GM13976 (cell line): ENCODE measurements at regions not wholly inside any gene's neighbourhood (a gene's known extent, or its start where the extent isn't known, plus 50 kb on each side); places are given as distances from the start of the nearest gene placed in this dataset.

ENCODE experiments used
- DNase-seq: peaks from one replicate; pipeline ENCODE4 v3.0.0; 2012; ENCODE audit warnings: low spot score
- CTCF ChIP-seq: IDR thresholded peaks from 2 replicates; pipeline ENCODE4 v1.5.1; 2012; ENCODE audit warnings: borderline replicate concordance, mild to moderate bottlenecking; ENCODE audit not compliant: insufficient read depth; ENCODE audit errors: extremely low read depth, missing control alignments, control extremely low read depth
- in situ Hi-C: fragments of 300-500 bp; cut with MboI; formaldehyde crosslinking; loops from one replicate; pipeline ENCODE4 v1.12.0; 2022; ENCODE audit warnings: low sequenced_read_pairs, mixed read lengths, inconsistent platforms; ENCODE audit not compliant: unreplicated experiment

DNA sequence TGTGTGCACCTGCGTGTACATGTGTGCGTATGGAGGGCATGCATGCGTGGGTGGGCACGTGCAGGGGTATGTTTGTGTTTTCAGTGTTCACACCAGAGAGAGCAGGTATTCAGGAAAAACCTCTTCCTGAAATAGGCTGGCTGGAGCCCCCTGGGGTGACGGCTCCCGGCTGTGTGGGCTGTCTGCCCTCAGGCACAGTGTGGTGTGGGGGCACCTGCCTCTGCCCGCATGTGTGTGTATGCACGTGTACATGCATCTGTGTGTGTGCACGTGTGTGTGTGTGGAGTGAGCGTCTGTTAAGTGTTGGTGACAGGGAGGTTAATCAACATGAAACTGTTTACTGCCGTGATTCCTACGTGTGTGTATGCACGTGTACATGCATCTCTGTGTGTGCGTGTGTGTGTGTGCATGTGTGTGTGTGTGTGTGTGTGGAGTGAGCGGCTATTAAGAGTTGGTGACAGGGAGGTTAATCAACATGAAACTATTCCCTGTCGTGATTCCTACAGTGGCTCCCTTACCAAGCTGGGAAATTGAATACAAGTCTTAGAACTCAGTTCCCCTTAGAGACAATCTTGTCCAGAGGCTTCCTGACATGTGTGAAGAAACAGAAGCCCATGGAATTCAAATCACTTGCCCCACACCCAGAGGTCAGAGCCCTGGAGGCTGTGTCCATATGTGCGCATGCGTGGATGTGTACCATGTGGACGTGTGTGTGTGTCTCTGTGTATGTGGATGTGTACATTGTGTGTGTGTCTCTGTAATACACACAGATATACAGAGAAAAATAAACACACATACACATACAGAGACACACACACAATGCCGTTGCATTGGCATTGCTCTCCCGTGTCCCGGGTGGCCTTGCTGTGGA lies 372.4 kb upstream of the IRX4 start:
- TF ChIP-seq CTCF: no peak
- in situ Hi-C loops: no loop called here
- DNase-seq: no peak

DNA sequence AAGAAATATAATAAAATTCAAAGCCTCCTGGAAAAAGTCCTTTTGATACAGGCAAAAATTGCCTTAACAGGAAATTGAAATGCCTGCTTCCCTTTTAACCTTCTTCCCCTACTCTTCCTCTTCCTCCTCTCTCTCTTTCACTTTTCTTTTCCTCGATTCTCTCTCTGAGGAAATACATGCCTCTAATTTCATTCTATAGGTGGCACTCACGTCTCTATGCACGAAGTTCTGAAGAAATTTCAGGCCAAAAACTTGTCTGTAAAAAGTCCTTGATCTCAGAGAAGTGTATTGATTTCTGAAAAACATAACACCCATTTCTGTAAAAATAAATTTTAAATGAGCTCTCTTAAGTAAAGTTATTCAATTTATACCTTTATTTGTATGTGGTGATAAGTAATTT lies 371.7 kb upstream of the IRX4 start:
- in situ Hi-C loops: no loop called here
- TF ChIP-seq CTCF: no peak
- DNase-seq: no peak

DNA sequence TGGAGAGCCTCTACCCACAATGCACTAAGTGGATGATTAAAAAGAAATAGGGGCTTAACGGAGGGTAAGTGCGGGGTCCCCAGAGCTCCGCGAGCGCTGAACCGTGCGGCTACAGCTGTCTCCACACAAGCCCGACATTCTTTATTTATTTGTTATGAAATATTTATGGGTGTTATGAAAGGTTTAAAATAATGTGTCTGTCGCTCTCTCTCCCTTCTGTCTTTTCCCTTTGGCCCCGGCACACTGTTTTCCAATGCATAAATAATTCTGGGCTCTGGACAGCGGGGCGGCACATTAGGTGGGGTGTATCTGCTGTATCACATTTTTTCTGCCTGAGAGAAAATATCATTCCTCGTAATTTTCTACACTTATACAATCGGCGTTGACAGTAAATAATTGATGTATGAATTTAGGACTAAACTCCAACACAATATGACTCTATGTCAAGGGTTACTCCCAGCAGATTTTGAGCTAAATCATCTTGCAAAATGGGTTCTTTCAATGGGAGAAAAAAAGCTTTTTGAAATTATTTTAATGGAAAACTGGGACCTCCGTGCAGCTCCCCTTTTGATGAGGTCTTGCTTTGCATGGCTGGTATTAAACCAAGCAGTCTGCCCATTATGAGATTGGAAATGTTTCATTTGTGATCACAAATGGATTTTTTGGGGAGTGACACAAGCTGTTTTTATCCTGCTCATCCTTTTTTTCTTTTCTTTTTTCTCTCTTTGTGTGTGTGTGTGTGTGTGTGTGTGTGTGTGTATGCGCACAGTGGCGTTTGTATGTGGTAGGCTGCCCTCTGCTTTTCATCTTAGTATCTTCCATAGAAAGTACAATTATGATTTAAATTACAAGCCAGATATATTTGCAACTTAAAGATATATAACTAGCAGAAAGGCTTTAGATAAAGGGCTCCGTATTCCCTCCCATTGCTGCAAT lies 370.6 kb upstream of the IRX4 start:
- in situ Hi-C loops: no loop called here
- TF ChIP-seq CTCF: no peak
- no peak for DNase-seq

- in situ Hi-C loops: no loop called here
- DNase-seq: no peak
- TF ChIP-seq CTCF: no peak
These were observed 369.0 kb upstream of the IRX4 start for GRCh38 chr5:2251751-2252150.

DNA sequence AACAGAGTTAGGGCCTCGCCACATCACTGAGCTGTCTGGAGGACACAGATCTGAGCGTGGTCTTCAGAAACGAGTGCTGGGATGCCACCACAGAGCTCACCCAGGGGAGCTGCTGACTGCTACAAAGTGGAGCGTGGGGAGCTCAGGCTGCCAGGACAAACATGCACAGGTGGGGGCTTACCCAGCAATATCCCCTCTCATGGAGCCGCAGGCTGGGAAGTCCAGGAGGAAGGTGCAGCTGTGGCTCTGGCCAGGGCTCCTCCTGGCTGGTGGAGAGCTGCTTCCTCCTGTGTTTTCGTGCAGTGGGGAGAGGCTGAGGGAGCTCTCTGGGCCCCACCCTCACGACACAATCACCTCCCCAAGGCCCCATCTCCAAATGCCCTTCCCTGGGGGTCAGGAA lies 368.6 kb upstream of the IRX4 start:
- in situ Hi-C loops: no loop called here
- DNase-seq: peak; percentile 4
- no peak for TF ChIP-seq CTCF

DNA sequence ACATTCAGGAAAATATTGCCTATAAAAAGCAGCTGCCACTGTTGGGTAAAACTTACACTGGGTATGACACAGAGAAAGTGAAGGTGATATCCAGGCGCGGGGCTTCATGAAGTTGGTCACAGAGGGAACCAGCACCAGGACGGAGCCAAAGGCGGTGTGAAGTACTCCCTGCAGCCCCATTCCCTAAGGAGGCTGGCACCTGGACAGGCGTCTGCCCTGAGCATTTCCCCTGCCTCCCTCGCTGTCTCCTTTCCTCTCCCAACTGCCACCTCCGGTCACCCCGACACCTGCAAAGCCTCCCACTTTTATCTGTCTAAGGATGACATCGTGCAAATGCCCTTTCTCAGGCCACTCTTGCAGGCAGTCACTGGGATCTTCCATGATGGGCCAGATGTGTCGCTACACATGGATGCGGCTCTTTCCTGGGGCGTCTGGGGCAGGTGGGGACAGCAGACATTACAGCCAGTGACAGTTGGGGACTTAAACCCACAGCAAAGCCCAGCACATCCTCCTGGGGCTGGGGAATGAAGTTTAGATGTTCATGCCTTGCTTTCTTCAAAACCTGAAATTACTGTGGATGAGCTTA lies 367.7 kb upstream of the IRX4 start:
- in situ Hi-C loops: no loop called here
- no peak for DNase-seq
- no peak for TF ChIP-seq CTCF
